ENCODE measurements at regions not wholly inside any gene's neighbourhood (a gene's known extent, or its start where the extent isn't known, plus 50 kb on each side); places are given as distances from the start of the nearest gene placed in this dataset.

DNA sequence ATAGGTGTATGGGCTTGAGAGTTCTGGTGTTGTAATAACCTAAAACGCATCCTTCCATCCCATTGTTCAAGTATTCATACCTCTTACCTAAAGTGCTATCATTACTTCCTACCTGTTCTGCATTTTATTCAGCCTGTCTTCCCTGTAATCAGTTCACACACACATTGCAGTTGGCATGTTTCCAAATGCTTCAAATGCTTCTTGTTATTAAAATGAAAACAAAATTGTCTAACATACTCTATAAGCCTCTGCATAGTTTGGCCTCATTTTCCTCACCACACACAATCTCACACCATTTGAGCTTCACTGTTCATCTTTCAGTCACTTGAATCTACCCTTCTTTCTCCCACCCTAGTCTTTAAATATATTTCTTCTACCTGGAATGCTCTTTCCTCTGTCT is 1178.2 kb upstream of the NRXN1 start:
- TF ChIP-seq, protein P1, sequence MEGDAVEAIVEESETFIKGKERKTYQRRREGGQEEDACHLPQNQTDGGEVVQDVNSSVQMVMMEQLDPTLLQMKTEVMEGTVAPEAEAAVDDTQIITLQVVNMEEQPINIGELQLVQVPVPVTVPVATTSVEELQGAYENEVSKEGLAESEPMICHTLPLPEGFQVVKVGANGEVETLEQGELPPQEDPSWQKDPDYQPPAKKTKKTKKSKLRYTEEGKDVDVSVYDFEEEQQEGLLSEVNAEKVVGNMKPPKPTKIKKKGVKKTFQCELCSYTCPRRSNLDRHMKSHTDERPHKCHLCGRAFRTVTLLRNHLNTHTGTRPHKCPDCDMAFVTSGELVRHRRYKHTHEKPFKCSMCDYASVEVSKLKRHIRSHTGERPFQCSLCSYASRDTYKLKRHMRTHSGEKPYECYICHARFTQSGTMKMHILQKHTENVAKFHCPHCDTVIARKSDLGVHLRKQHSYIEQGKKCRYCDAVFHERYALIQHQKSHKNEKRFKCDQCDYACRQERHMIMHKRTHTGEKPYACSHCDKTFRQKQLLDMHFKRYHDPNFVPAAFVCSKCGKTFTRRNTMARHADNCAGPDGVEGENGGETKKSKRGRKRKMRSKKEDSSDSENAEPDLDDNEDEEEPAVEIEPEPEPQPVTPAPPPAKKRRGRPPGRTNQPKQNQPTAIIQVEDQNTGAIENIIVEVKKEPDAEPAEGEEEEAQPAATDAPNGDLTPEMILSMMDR (IDR thresholded peaks at IDR 0.05) = no peak
- TF ChIP-seq, protein P2, sequence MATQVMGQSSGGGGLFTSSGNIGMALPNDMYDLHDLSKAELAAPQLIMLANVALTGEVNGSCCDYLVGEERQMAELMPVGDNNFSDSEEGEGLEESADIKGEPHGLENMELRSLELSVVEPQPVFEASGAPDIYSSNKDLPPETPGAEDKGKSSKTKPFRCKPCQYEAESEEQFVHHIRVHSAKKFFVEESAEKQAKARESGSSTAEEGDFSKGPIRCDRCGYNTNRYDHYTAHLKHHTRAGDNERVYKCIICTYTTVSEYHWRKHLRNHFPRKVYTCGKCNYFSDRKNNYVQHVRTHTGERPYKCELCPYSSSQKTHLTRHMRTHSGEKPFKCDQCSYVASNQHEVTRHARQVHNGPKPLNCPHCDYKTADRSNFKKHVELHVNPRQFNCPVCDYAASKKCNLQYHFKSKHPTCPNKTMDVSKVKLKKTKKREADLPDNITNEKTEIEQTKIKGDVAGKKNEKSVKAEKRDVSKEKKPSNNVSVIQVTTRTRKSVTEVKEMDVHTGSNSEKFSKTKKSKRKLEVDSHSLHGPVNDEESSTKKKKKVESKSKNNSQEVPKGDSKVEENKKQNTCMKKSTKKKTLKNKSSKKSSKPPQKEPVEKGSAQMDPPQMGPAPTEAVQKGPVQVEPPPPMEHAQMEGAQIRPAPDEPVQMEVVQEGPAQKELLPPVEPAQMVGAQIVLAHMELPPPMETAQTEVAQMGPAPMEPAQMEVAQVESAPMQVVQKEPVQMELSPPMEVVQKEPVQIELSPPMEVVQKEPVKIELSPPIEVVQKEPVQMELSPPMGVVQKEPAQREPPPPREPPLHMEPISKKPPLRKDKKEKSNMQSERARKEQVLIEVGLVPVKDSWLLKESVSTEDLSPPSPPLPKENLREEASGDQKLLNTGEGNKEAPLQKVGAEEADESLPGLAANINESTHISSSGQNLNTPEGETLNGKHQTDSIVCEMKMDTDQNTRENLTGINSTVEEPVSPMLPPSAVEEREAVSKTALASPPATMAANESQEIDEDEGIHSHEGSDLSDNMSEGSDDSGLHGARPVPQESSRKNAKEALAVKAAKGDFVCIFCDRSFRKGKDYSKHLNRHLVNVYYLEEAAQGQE (IDR thresholded peaks at IDR 0.05) = no peak
- no peak for TF ChIP-seq MAFK (IDR thresholded peaks at IDR 0.05; ENCODE audit: partially characterized antibody)
- no peak for TF ChIP-seq HDAC2 (IDR thresholded peaks at IDR 0.05)
- TF ChIP-seq FOSL2 (IDR thresholded peaks at IDR 0.05) = no peak
- TF ChIP-seq FOSL2 (CRISPR knock-in tag; IDR thresholded peaks at IDR 0.05) = no peak
- TF ChIP-seq RAD21 (conservative IDR thresholded peaks at IDR 0.05 in 1 of 2, IDR thresholded peaks at IDR 0.05 in 1 of 2) = no peak
- no peak for TF ChIP-seq SREBF2 (IDR thresholded peaks at IDR 0.05)
- TF ChIP-seq, protein P3, sequence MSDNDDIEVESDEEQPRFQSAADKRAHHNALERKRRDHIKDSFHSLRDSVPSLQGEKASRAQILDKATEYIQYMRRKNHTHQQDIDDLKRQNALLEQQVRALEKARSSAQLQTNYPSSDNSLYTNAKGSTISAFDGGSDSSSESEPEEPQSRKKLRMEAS (IDR thresholded peaks at IDR 0.05) = no peak
- TF ChIP-seq POLR2A (IDR thresholded peaks at IDR 0.05; ENCODE audit: low read length) = no peak

Data from A549 (cell line).